ENCODE measurements at regions not wholly inside any gene's neighbourhood (a gene's known extent, or its start where the extent isn't known, plus 50 kb on each side); places are given as distances from the start of the nearest gene placed in this dataset.
A peak's percentile ranks its signal among the peaks of the same experiment; 100 is the strongest.

DNA sequence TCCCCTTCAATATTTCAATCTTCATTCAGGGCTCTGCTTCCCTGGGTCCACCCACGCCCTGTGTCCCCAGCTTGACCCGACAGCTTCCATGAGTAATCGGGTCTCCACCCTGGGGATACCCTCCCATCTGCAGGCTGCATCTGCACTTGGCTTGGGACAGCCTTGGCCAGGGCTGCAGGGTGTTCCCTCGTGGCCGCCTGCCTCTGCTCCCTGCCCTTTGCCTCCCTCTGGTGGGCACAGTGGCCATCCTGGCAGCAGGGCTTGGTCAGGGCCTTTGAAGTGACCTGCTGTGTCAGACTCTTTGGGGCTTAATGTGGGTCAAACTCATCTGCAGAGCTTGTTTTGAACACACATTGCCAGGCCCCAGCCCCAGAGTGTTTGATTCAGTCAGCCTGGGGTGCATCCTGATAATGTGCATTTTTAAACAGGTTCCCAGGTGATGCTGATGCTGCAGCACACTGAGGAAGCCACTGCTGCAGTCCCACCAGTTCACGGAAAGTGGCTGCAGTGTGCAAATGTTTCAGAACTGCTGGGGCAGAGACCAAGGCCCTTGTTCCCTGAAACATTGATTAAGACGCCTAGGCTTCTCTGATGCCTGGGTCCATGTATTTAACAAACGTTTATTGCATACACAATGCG, 80.7 kb upstream of the SEC61G start:
- Mint-ChIP-seq H3K27ac (no peak overlapping the region), H3K9me3 (no peaks in the 10 kb centered on the region), H3K36me3 (no peaks in the 10 kb centered on the region)
- ATAC-seq (no peak), DNase-seq (ENCODE audit: low spot score in 2 of 2) (peak in 1 of 2 donors; percentile 2)

DNA sequence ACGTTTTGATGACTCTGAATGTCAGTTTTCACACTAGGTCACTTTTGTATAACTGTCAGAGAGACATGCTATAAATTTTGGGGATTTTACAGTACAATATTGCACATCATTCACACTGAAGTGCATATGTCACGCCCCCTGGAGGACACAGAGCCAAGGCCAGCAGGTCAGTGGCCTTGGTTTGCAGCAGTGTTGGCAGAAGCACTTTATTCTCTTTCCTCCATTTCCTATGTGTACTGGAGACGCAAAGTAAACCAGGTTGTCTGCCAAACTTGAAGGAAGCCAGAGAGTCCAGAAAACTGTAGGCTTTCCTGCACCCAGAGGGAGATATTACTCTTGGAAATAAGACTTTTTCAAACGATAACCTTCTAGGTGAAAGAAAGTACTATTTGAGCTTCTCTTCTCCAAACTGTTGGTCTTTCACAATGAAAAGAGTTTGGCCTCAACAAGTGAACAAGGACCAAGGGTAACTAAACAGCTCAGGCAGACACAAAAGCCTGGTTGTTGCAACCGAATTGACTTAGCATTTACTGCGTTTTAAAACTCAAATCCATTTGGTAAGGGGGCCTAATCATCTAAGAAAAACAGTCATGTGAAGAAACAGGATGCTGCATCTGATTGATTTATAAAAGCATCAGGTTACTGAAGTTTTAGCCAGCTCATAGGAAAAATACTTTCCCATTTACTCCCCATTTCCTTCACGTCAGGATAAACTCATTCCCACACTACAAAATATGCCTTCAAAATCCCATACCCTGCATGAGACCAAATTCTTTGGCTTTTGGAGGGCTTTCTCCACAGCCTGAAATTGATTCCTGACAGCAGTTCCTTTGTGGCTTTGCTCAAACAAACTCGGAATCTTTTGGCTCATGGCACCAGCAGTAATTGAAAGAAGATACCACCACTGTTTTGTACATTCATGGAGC, 83.0 kb upstream of the SEC61G start:
- no peaks in the 10 kb centered on the region for H3K36me3 Mint-ChIP-seq
- ATAC-seq: no peak
- no peaks in the 10 kb centered on the region for H3K9me3 Mint-ChIP-seq
- no peak for DNase-seq (ENCODE audit: low spot score in 2 of 2)
- no peak overlapping the region for H3K27ac Mint-ChIP-seq

DNA sequence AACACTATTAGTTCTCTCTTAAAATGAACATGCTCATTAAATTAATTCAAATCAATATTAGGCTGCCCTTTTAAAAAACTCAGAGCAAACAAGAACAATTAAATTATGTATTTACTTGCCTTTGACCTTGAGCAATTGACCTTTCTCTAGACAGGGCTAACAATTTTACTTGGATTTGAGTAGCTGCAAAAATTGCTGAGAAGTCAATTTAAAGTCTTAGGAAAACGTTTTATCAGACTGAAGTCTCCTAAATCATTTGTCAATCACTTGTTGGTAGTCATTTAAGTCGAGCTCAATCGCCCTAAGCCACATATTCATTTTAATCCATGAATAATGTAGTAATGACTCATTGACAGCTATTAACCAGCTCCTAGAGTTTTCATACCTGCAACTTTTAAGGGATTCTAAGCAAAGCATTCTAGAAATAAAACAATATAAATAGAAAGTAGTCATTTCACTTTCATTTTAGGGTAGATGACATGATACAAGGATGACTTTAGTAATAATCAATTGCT, 84.9 kb upstream of the SEC61G start:
- DNase-seq (ENCODE audit: low spot score in 2 of 2) (no peak), ATAC-seq (no peak)
- no peak overlapping the region for H3K27ac Mint-ChIP-seq
- H3K36me3 Mint-ChIP-seq: no peaks in the 10 kb centered on the region
- peaks cover 0 to 3% of the 10 kb centered on the region in 2 donors for H3K9me3 Mint-ChIP-seq

DNA sequence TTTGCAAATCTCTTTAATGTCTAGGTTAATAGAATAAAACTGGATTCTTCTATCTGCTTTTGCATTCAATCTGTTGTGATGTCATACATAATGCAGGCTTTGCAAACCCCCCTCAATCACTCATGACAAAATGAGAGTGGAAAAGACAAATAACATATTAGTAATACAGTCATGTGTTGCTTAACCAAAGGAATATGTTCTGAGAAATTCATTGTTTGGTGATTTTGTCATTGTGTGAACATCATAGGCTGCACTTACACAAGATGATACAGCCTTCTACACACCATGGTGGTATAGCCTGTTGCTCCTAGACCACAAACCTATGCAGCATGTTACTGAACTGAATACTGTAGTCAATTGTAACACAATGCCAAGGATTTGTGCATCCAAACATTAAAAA, 87.3 kb upstream of the SEC61G start:
- no peak for DNase-seq (ENCODE audit: low spot score in 2 of 2)
- Mint-ChIP-seq H3K36me3 (peaks cover 0 to 10% of the 10 kb centered on the region in 2 donors), H3K9me3 (peaks cover 9 to 11% of the 10 kb centered on the region in 2 donors), H3K27ac (no peak overlapping the region)
- ATAC-seq: no peak

DNA sequence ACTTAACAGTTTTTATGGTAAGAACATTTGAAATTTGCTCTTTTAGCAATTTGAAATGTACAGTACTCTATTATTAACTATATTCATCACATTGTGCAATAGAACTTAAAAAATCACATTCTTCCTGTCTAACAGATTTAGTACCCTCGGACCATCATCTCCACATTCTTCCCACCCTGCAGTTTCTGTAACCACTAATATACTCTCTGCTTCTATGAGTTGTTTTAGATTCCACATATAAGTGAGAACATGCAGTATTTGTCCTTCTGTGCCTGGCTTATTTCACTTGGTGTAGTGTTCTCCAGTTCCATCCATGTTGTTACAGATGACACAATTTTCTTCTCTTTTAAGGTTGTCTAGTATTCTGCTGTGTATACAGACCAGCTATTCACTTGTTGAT, 88.9 kb upstream of the SEC61G start:
- peaks cover 0 to 16% of the 10 kb centered on the region in 2 donors for H3K36me3 Mint-ChIP-seq
- peaks cover 14 to 17% of the 10 kb centered on the region in 2 donors for H3K9me3 Mint-ChIP-seq
- no peak for ATAC-seq
- no peak overlapping the region for H3K27ac Mint-ChIP-seq
- DNase-seq (ENCODE audit: low spot score in 2 of 2): no peak

DNA sequence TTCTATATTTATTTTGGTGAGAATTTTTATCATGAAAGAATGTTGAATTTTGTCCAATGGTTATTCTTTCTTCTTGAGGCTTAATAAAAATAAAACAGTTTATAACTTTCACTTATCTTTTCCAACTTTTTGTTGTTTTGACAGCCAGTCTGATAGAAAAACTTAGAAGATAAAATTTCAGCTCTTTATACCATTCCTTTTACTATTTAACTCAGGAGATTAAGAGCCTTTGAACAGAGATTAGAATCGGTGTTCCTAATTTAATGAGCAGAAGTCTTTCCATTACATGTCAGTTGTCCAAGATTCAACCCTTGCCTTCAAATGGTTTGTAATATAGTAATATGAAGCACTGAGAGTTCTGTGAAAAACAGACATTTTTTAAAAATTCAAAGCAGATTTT, 97.8 kb upstream of the SEC61G start:
- peaks cover 13 to 18% of the 10 kb centered on the region in 2 donors for H3K9me3 Mint-ChIP-seq
- DNase-seq (ENCODE audit: low spot score in 2 of 2): no peak
- H3K27ac Mint-ChIP-seq: no peak overlapping the region
- no peak for ATAC-seq
- peaks cover 0 to 26% of the 10 kb centered on the region in 2 donors for H3K36me3 Mint-ChIP-seq

DNA sequence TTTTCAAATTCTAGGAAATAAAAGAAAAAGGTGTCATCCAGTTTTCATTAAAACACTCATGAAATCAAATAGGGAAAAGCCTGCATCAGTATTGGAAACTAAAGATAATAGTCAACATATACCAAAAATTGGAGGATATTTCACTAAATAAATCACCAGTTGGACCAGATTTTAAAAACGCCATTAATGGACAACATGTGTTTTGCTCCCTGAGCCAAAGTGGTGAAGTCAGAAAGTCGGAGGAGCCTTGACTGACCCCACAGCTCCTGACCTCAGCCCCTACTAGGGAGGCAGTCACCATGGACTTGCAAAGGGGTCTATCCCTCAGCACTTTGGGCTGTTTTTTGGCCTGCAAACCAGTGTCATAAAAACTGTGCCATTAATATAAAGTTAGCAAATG, 98.3 kb upstream of the SEC61G start:
- H3K36me3 Mint-ChIP-seq: peaks cover 0 to 26% of the 10 kb centered on the region in 2 donors
- peaks cover 12 to 18% of the 10 kb centered on the region in 2 donors for H3K9me3 Mint-ChIP-seq
- no peak for ATAC-seq
- H3K27ac Mint-ChIP-seq: no peak overlapping the region
- DNase-seq (ENCODE audit: low spot score in 2 of 2): no peak

DNA sequence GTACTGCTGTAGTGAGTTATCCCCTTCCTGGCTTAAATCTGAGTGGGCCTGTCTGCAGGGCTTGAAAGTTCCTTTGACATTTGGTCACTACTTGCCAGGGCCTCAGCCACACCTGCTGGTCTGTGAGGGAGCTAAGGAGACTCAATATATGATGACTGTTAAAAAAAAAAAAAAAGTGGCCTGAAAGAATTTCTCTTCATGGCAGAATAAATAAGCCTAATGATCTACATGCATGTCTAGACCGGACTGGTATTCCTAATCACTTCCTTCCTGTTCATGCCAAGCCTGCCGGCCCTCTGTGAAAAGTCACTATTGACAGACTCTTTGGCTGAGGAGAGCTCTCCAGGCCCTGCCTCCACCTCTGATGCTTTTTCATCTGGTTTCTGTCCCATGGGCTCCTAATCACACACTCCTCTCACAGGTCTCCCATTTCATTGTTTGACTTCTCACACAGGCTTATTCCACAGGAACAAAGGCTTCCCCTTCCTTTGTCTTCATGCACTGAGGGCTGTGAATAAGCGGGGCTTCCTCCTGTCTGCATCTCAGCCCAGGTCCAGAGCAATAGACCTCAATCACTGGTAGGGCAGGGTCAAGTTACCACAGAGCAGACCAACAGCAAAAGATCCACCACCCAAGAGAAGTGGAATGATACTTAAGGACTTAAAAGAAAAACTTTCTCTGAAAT, 99.1 kb upstream of the SEC61G start:
- peaks cover 0 to 19% of the 10 kb centered on the region in 2 donors for H3K36me3 Mint-ChIP-seq
- peaks cover 7 to 13% of the 10 kb centered on the region in 2 donors for H3K9me3 Mint-ChIP-seq
- no peak overlapping the region for H3K27ac Mint-ChIP-seq
- DNase-seq (ENCODE audit: low spot score in 2 of 2) (no peak), ATAC-seq (no peak)

DNA sequence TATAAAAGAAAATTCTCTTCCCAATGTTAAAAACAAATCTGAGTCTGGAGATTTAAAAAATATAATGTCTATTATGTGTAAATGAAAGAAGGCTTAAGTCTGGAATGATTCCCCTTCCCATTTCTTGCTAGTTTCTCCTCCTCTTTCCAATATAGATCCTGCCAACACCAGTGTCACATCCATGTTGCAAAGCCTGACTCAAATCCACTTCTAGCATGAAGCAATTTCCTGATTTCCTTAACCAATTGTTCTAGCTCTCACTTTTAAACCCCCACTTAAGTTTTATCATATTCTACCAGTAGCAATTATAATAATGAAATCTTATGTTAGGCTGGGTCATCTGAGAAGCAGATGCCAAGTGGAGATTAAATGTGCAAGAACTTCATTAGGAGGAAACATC, 100.1 kb upstream of the SEC61G start:
- ATAC-seq (no peak), DNase-seq (ENCODE audit: low spot score in 2 of 2) (no peak)
- peaks cover 0 to 11% of the 10 kb centered on the region in 2 donors for H3K36me3 Mint-ChIP-seq
- H3K27ac Mint-ChIP-seq: no peak overlapping the region
- peaks cover 0 to 6% of the 10 kb centered on the region in 2 donors for H3K9me3 Mint-ChIP-seq

DNA sequence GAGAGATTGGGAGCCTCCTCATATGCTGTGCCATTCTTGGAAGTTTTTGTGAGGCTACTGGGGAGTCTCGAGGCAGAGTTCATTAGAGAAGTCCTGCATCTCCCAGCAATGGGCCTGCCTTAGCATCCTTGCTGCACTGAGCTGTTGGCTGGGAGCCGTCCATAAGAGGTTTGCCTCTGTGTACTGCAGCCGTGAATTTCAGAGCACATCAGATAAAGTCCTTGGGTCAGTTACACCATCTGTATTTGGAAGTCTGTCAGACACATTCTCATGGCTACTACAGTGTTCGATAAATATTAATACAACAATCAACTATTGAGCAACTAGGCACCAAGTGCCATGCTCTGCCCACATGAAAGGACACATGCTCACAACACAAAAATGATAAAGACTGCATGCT, 100.5 kb upstream of the SEC61G start:
- peaks cover 0 to 8% of the 10 kb centered on the region in 2 donors for H3K36me3 Mint-ChIP-seq
- H3K27ac Mint-ChIP-seq: no peak overlapping the region
- DNase-seq (ENCODE audit: low spot score in 2 of 2): no peak
- peaks cover 0 to 4% of the 10 kb centered on the region in 2 donors for H3K9me3 Mint-ChIP-seq
- ATAC-seq: no peak

DNA sequence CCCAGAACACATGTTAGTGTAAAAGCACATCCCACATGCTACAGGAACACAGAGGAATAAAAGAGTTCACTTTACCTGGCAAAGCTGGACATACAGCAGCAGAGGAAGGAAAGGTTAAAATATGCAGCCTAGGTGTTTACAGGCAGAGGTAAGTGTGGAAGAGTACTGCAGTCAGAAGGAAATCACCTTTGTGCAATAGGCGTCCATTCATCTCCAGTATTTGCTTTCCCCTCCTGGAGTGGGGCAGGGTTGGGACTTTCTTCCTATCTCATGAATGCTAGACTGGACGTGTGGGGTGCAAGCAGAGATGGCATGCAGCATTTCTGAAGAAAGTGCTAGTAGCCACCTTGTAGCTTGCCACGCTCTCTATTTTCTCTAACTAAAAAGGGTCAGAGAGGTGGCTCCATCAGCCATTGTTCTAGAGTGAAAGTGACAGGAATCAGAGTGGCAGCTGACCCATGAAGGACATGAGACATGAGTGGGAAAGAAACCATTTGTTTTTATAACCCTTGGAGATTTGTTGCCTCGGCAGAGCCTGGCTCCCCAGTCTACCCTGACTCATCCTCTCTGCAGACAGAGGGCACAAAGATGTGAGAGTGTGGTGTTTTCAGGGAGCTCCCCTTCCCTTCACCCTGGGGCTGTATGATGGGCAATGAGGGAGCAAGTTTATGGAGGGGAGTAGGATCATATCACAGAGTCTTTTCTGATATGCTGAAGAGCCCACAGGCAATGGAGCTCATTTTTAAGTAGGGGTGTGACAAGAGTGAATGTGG, 101.2 kb upstream of the SEC61G start:
- DNase-seq (ENCODE audit: low spot score in 2 of 2): no peak
- Mint-ChIP-seq H3K9me3 (no peaks in the 10 kb centered on the region), H3K27ac (no peak overlapping the region), H3K36me3 (peaks cover 0 to 5% of the 10 kb centered on the region in 2 donors)
- ATAC-seq: no peak

DNA sequence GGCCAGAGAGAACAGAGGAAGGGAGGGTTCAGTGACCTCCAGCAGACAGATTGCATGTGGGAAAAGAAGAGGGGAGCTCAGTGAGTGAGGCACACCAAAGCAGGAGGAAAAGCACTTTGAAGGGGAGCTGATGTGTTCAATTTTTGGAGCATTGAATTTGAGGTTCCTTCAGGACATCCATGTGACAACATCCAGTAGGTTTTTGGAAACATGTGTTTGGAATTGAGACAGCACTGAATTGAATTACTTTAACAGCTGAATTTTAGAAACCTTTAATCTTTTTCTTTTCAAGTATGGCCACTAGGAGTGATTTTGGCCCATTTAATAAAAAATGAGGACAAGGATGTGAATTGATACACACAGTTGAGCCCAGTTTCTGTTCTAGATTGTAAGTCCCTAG, 101.8 kb upstream of the SEC61G start:
- H3K27ac Mint-ChIP-seq: no peak overlapping the region
- DNase-seq (ENCODE audit: low spot score in 2 of 2) (no peak), ATAC-seq (no peak)
- peaks cover 0 to 5% of the 10 kb centered on the region in 2 donors for H3K36me3 Mint-ChIP-seq
- no peaks in the 10 kb centered on the region for H3K9me3 Mint-ChIP-seq

DNA sequence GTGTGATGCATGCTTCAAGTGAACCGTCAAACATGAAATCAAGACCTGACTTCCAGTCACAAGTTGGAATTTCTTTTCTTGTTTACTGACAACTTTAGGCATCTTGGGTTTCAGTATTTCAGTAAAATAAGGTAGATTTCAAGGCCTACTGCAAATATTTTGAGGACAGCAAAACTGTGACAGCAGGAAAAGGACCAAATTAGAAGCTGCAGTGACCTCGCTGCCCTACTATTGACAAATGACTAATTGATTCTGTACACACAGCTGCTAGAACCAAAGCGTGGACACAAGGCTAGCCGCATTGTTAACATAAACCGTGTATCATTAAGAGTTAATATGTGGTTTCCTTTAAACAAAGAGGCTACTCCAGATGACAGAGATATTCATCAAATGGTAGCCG, 105.7 kb upstream of the SEC61G start:
- DNase-seq (ENCODE audit: low spot score in 2 of 2) (no peak), ATAC-seq (no peak)
- H3K27ac Mint-ChIP-seq: no peak overlapping the region
- no peaks in the 10 kb centered on the region for H3K36me3 Mint-ChIP-seq
- H3K9me3 Mint-ChIP-seq: no peaks in the 10 kb centered on the region

DNA sequence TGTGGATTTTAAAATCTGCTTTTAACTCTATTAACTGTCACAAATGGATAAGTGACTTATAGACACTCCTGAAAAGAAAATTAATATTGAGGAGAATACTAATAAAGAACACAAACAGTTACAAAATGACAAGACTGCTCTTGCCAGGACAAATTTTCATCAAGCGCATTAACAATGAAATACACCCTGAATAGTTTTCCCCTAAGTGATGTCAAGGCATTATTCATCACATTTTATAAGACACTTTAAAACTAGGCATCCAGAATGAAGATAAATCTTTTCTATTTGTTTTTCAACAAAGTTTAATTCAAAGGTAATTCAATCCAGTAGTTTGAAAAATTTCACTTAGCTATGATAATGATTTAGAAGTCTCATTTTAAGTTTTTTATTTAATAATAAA, 110.5 kb upstream of the SEC61G start:
- ATAC-seq: no peak
- no peaks in the 10 kb centered on the region for H3K9me3 Mint-ChIP-seq

DNA sequence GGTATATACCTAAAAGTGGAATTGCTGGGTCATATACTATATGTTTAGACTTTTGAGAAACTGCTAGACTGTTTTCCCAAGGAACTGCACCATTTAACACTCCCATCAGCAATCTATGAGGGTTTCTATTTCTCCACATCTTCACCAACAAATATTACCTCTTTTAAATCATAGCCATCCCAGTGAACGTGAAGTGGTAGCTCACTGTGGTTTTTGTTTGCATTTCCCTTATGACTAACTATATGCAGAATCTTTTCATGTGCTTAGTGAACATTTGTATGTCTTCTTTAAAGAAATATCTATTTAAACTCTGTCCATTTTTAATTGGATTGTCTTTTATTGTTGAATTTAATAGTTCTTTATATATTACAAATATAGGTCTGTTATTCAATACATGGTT, 115.8 kb upstream of the SEC61G start:
- no peaks in the 10 kb centered on the region for H3K9me3 Mint-ChIP-seq
- DNase-seq (ENCODE audit: low spot score in 2 of 2): no peak
- no peaks in the 10 kb centered on the region for H3K36me3 Mint-ChIP-seq
- H3K27ac Mint-ChIP-seq: no peak overlapping the region
- ATAC-seq: no peak

More for the DNA sequence above, 110.5 kb upstream of the SEC61G start:
- no peaks in the 10 kb centered on the region for H3K36me3 Mint-ChIP-seq
- no peak for DNase-seq (ENCODE audit: low spot score in 2 of 2)
- H3K27ac Mint-ChIP-seq: no peak overlapping the region

DNA sequence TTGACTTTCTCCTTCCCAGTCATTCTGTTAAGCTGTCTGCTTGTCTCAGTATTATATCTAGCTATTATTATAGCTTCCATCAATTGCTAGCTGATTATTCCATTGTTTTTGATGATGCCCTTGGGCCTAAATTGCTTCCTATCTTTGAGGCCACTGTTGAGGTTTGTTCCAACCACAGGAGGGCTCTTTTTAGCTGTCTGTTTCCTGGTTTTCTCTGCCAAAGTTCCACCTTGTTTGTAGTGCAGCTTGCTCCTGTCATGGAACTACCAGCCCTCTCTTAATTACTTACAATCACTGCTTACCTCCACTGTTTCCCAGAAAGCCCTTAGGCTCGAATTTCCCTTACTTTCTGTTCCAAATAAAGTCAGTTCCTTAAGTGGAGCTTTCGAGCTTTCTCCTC, 118.7 kb upstream of the SEC61G start:
- no peak for ATAC-seq
- H3K9me3 Mint-ChIP-seq: no peaks in the 10 kb centered on the region
- H3K27ac Mint-ChIP-seq: no peak overlapping the region
- no peaks in the 10 kb centered on the region for H3K36me3 Mint-ChIP-seq
- no peak for DNase-seq (ENCODE audit: low spot score in 2 of 2)

Data from activated naive CD4-positive, alpha-beta T cell treated with anti-CD3 and anti-CD28 coated beads, Interleukin-2, amount 50 U/mL, for 72 hours (primary cell).